ENCODE measurements at regions not wholly inside any gene's neighbourhood (a gene's known extent, or its start where the extent isn't known, plus 50 kb on each side); places are given as distances from the start of the nearest gene placed in this dataset.

DNA sequence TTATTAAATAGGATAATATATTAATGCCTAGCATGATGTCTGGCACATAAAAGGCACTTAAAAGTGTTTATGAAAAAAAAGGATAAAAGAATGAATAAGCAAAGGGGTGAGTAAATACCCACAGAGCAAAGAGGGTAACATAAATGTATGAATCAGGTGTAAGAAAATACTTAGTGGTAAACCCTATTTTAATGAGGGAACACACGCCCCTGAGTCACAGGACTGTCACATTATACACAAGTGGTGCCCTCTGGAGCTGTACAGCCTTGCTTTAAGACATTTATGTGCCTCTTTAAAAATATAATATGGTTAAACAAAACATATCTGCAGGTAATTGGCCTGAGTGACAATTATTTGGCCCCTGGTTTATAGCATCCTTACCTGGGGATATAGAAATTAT, 78.1 kb upstream of the PTBP2 start:
- TF ChIP-seq CTCF (IDR thresholded peaks at IDR 0.05) = no peak
- no peak for TF ChIP-seq POLR2A (IDR thresholded peaks at IDR 0.05)
